ENCODE measurements at regions not wholly inside any gene's neighbourhood (a gene's known extent, or its start where the extent isn't known, plus 50 kb on each side); places are given as distances from the start of the nearest gene placed in this dataset.

DNA sequence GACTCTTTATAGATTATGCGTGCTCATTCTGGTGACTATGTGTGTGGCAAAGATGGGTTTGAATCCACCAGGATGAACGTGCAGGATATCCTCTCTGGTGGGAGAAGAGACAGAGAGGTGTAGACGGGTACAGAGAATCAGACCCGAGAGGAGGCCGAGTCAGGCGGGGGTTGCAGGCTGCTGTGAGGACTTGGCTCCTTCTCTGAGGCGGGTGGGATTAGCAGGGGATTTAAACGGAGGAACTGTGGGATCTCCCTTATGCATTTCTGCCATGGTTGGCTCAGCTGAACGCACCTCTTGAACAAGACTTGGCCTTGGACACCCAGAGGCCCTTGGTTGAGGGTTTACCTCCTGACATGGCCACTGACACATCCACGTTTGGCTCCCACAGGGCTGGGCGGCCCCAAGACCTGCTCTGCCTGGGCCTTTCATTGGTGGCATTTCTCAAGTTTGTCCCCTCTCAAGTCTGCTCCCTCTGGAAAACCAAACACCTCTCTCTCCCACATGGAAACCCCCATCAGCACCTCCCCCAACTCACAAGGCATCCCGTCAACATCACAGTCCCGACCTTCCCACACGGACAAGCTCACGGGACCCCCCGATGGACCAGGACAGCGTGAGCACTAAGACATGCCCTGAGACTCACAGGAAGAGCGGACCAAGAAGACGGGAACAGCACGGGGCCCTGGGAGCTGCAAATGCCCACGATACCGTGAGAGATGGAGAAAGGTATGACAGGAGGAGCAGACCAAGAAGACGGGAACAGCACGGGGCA is 158.3 kb downstream of the RTP5 start:
- DNase-seq (ENCODE audit: low read depth, low spot score): no peak
- TF ChIP-seq, protein P1, sequence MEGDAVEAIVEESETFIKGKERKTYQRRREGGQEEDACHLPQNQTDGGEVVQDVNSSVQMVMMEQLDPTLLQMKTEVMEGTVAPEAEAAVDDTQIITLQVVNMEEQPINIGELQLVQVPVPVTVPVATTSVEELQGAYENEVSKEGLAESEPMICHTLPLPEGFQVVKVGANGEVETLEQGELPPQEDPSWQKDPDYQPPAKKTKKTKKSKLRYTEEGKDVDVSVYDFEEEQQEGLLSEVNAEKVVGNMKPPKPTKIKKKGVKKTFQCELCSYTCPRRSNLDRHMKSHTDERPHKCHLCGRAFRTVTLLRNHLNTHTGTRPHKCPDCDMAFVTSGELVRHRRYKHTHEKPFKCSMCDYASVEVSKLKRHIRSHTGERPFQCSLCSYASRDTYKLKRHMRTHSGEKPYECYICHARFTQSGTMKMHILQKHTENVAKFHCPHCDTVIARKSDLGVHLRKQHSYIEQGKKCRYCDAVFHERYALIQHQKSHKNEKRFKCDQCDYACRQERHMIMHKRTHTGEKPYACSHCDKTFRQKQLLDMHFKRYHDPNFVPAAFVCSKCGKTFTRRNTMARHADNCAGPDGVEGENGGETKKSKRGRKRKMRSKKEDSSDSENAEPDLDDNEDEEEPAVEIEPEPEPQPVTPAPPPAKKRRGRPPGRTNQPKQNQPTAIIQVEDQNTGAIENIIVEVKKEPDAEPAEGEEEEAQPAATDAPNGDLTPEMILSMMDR (IDR thresholded peaks at IDR 0.05; ENCODE audit: low read depth, low read length): no peak
- H3K4me3 ChIP-seq (ENCODE audit: low read depth, low read length): no peak overlapping the region
- in situ Hi-C loops (cut with HindIII; ENCODE audit: low sequenced_read_pairs): no loop called here

GRCh38 chr2:242029422-242030225 is 160.1 kb downstream of the RTP5 start:
- TF ChIP-seq, protein P1 (IDR thresholded peaks at IDR 0.05; ENCODE audit: low read depth, low read length): no peak
- in situ Hi-C loops (cut with HindIII; ENCODE audit: low sequenced_read_pairs): no loop called here
- H3K4me3 ChIP-seq (ENCODE audit: low read depth, low read length): no peak overlapping the region
- no peak for DNase-seq (ENCODE audit: low read depth, low spot score)

GRCh38 chr2:242030226-242030575 is 160.7 kb downstream of the RTP5 start:
- TF ChIP-seq, protein P1 (IDR thresholded peaks at IDR 0.05; ENCODE audit: low read depth, low read length): no peak
- no peak for DNase-seq (ENCODE audit: low read depth, low spot score)
- no peak overlapping the region for H3K4me3 ChIP-seq (ENCODE audit: low read depth, low read length)
- in situ Hi-C loops (cut with HindIII; ENCODE audit: low sequenced_read_pairs): no loop called here

GRCh38 chr2:242030858-242031257 is 161.3 kb downstream of the RTP5 start:
- TF ChIP-seq, protein P1 (IDR thresholded peaks at IDR 0.05; ENCODE audit: low read depth, low read length): no peak
- H3K4me3 ChIP-seq (ENCODE audit: low read depth, low read length): no peak overlapping the region

GRCh38 chr2:242031481-242032019 is 162.0 kb downstream of the RTP5 start:
- TF ChIP-seq, protein P1 (IDR thresholded peaks at IDR 0.05; ENCODE audit: low read depth, low read length): no peak
- DNase-seq (ENCODE audit: low read depth, low spot score): peak; percentile 85
- no peak overlapping the region for H3K4me3 ChIP-seq (ENCODE audit: low read depth, low read length)
- in situ Hi-C loops (cut with HindIII; ENCODE audit: low sequenced_read_pairs): no loop called here

More at GRCh38 chr2:242030858-242031257, 161.3 kb downstream of the RTP5 start:
- DNase-seq (ENCODE audit: low read depth, low spot score): no peak
- in situ Hi-C loops (cut with HindIII; ENCODE audit: low sequenced_read_pairs): no loop called here

- in situ Hi-C loops (cut with HindIII; ENCODE audit: low sequenced_read_pairs): no loop called here
- no peak overlapping the region for H3K4me3 ChIP-seq (ENCODE audit: low read depth, low read length)
- DNase-seq (ENCODE audit: low read depth, low spot score): no peak
- TF ChIP-seq, protein P1 (IDR thresholded peaks at IDR 0.05; ENCODE audit: low read depth, low read length): no peak
Observed at GRCh38 chr2:242032780-242033656, 163.5 kb downstream of the RTP5 start.
